NAMALWA (cell line): ENCODE measurements at regions not wholly inside any gene's neighbourhood (a gene's known extent, or its start where the extent isn't known, plus 50 kb on each side); places are given as distances from the start of the nearest gene placed in this dataset.

Experiments used
- DNase-seq: peaks from one replicate; pipeline ENCODE4 v3.0.0-alpha.2; 2015; ENCODE audit warnings: low spot score

GRCh38 chr4:136301749-136302495 is 1230.4 kb downstream of the PCDH18 start:
- DNase-seq, result no peak

GRCh38 chr4:136283977-136284376 is 1248.3 kb downstream of the PCDH18 start:
- peak; percentile 3 for DNase-seq

GRCh38 chr4:136281889-136282288 is 1250.4 kb downstream of the PCDH18 start:
- DNase-seq, result no peak

GRCh38 chr4:136281307-136281706 is 1251.0 kb downstream of the PCDH18 start:
- DNase-seq, result no peak

- DNase-seq, result no peak
Measured at GRCh38 chr4:136277741-136278140, 1254.6 kb downstream of the PCDH18 start.

- no peak for DNase-seq
Measured at GRCh38 chr4:136246876-136247275, 1285.4 kb downstream of the PCDH18 start.

- DNase-seq, result no peak
Measured at GRCh38 chr4:136241221-136241986, 1290.9 kb downstream of the PCDH18 start.

- no peak for DNase-seq
Measured at GRCh38 chr4:136227315-136227714, 1305.0 kb downstream of the PCDH18 start.

GRCh38 chr4:136219592-136220125 is 1312.6 kb downstream of the PCDH18 start:
- no peak for DNase-seq

- no peak for DNase-seq
Measured at GRCh38 chr4:136203199-136203598, 1329.1 kb downstream of the PCDH18 start.

GRCh38 chr4:136198358-136198757 is 1333.9 kb downstream of the PCDH18 start:
- no peak for DNase-seq

GRCh38 chr4:136194962-136195361 is 1337.3 kb downstream of the PCDH18 start:
- DNase-seq, result no peak

GRCh38 chr4:136186650-136187049 is 1345.6 kb downstream of the PCDH18 start:
- DNase-seq, result no peak

GRCh38 chr4:136183513-136183912 is 1348.8 kb downstream of the PCDH18 start:
- peak; percentile 20 for DNase-seq

- no peak for DNase-seq
Measured at GRCh38 chr4:136156947-136157346, 1375.3 kb downstream of the PCDH18 start.

GRCh38 chr4:136150046-136150445 is 1382.2 kb downstream of the PCDH18 start:
- no peak for DNase-seq

- DNase-seq, result no peak
Measured at GRCh38 chr4:136136601-136137000, 1395.7 kb downstream of the PCDH18 start.

- DNase-seq, result no peak
Measured at GRCh38 chr4:136124251-136124745, 1408.0 kb downstream of the PCDH18 start.

- no peak for DNase-seq
Measured at GRCh38 chr4:136121426-136121825, 1410.9 kb downstream of the PCDH18 start.

- no peak for DNase-seq
Measured at GRCh38 chr4:136113921-136114320, 1418.4 kb downstream of the PCDH18 start.

- no peak for DNase-seq
Measured at GRCh38 chr4:136112116-136112515, 1420.2 kb downstream of the PCDH18 start.

GRCh38 chr4:136106753-136107152 is 1425.5 kb downstream of the PCDH18 start:
- no peak for DNase-seq

- no peak for DNase-seq
Measured at GRCh38 chr4:136103616-136104015, 1428.7 kb downstream of the PCDH18 start.
